Mesenchymal stem cell (in vitro differentiated cells and primary cell): ENCODE measurements at regions not wholly inside any gene's neighbourhood (a gene's known extent, or its start where the extent isn't known, plus 50 kb on each side); places are given as distances from the start of the nearest gene placed in this dataset.

Experiments
- DNase-seq: peaks from one replicate; pipeline ENCODE4 v3.0.0-alpha.2; 2013
- H2AFZ ChIP-seq: one replicate; pipeline ENCODE4 v1.6.1; 2013; ENCODE audit warnings: low read depth, mild to moderate bottlenecking, control low read depth, inconsistent platforms, low read length, moderate library complexity
- H2AK5ac ChIP-seq: 2 replicates; pipeline ENCODE4 v1.6.1; 2013; ENCODE audit warnings: low read length, moderate library complexity, mild to moderate bottlenecking, inconsistent platforms; ENCODE audit not compliant: severe bottlenecking
- H2BK120ac ChIP-seq: one replicate; pipeline ENCODE4 v1.6.1; 2013; ENCODE audit warnings: low read depth, mild to moderate bottlenecking, inconsistent platforms, low read length, moderate library complexity
- H2BK12ac ChIP-seq, 2 experiments: one replicate each; pipeline ENCODE4 v1.6.1; 2013; ENCODE audit warnings: inconsistent platforms in 2 of 2, low read length in 2 of 2, mild to moderate bottlenecking in 2 of 2, moderate library complexity in 2 of 2, control low read depth in 1 of 2
- H2BK15ac ChIP-seq: one replicate; pipeline ENCODE4 v1.6.1; 2013; ENCODE audit warnings: mild to moderate bottlenecking, low read depth, inconsistent platforms; ENCODE audit not compliant: poor library complexity, severe bottlenecking
- H2BK5ac ChIP-seq: 2 replicates; pipeline ENCODE4 v1.6.1; 2013; ENCODE audit warnings: low read depth, mild to moderate bottlenecking, low read length, control low read depth, inconsistent platforms; ENCODE audit not compliant: poor library complexity, severe bottlenecking
- H3K14ac ChIP-seq, 2 experiments: one replicate each; pipeline ENCODE4 v1.6.1; 2013; ENCODE audit warnings: inconsistent platforms in 2 of 2, low read length in 2 of 2, control low read depth in 1 of 2, mild to moderate bottlenecking in 1 of 2, moderate library complexity in 1 of 2
- H3K18ac ChIP-seq, 2 experiments: one replicate each; pipeline ENCODE4 v1.6.1; 2013; ENCODE audit warnings: inconsistent platforms in 2 of 2, low read length in 2 of 2, control low read depth in 1 of 2, low read depth in 1 of 2, mild to moderate bottlenecking in 1 of 2
- H3K23ac ChIP-seq, 2 experiments: one replicate each; pipeline ENCODE4 v1.6.1; 2013; ENCODE audit warnings: inconsistent platforms in 2 of 2, low read length in 2 of 2, mild to moderate bottlenecking in 2 of 2, moderate library complexity in 2 of 2, control low read depth in 1 of 2
- H3K27ac ChIP-seq: 2 replicates; pipeline ENCODE4 v1.5.1; 2013; ENCODE audit warnings: mild to moderate bottlenecking, moderate library complexity, low read length, control low read depth, inconsistent platforms; ENCODE audit not compliant: poor library complexity, severe bottlenecking
- H3K27me3 ChIP-seq, 2 experiments: 2 replicates each; pipeline versions ENCODE4 v1.6.1 to v1.7.0; 2013; ENCODE audit warnings: low read length in 2 of 2, mild to moderate bottlenecking in 2 of 2, moderate library complexity in 2 of 2, control low read depth in 1 of 2, inconsistent platforms in 1 of 2; ENCODE audit not compliant: control insufficient read depth in 1 of 2, insufficient read depth in 1 of 2
- H3K36me3 ChIP-seq, 2 experiments: 2 replicates each; pipeline versions ENCODE4 v1.6.1 to v1.7.0; 2013; ENCODE audit warnings: low read length in 2 of 2, control low read depth in 1 of 2, inconsistent platforms in 1 of 2, low read depth in 1 of 2, mild to moderate bottlenecking in 1 of 2; ENCODE audit not compliant: insufficient read depth in 2 of 2, control insufficient read depth in 1 of 2
- H3K4ac ChIP-seq, 2 experiments: one replicate each; pipeline ENCODE4 v1.6.1; 2013; ENCODE audit warnings: inconsistent platforms in 2 of 2, low read length in 2 of 2, mild to moderate bottlenecking in 2 of 2, moderate library complexity in 2 of 2, control low read depth in 1 of 2, low read depth in 1 of 2
- H3K4me1 ChIP-seq: 2 replicates; pipeline ENCODE4 v1.6.1; 2013; ENCODE audit warnings: low read depth, low read length, control low read depth; ENCODE audit not compliant: control insufficient read depth, insufficient read depth
- H3K4me2 ChIP-seq: 2 replicates; pipeline ENCODE4 v1.6.1; 2013; ENCODE audit warnings: low read length, mild to moderate bottlenecking, inconsistent platforms; ENCODE audit not compliant: poor library complexity, severe bottlenecking
- H3K4me3 ChIP-seq, 2 experiments: 2 replicates each; pipeline versions ENCODE4 v1.5.1 to v1.7.0; 2013; ENCODE audit warnings: low read length in 2 of 2, mild to moderate bottlenecking in 2 of 2, control low read depth in 1 of 2, low read depth in 1 of 2; ENCODE audit not compliant: insufficient read depth in 1 of 2
- H3K79me1 ChIP-seq: replicated peaks from 2 replicates; pipeline ENCODE4 v1.6.1; 2013; ENCODE audit warnings: mild to moderate bottlenecking, control low read depth, low read length, inconsistent platforms; ENCODE audit not compliant: poor library complexity, severe bottlenecking
- H3K9ac ChIP-seq: 2 replicates; pipeline ENCODE4 v1.7.0; 2013; ENCODE audit warnings: mild to moderate bottlenecking, low read length, moderate library complexity
- H3K9me3 ChIP-seq: 2 replicates; pipeline ENCODE4 v1.7.0; 2013; ENCODE audit warnings: mild to moderate bottlenecking, low read length; ENCODE audit not compliant: control insufficient read depth
- H4K8ac ChIP-seq: one replicate; pipeline ENCODE4 v1.6.1; 2013; ENCODE audit warnings: inconsistent platforms, mild to moderate bottlenecking, low read length, moderate library complexity
- H4K91ac ChIP-seq: one replicate; pipeline ENCODE4 v1.6.1; 2013; ENCODE audit warnings: mild to moderate bottlenecking, low read length, inconsistent platforms
- WGBS: methylation state at CpG from one replicate; pipeline ENCODE4 v1.1.7; 2013; ENCODE audit warnings: mixed read lengths; 5-methylcytosine and 5-hydroxymethylcytosine counted together

- H3K4me3 ChIP-seq: no peak overlapping the region
- no peak overlapping the region for H3K23ac ChIP-seq
- no peaks in the 10 kb centered on the region for H3K79me1 ChIP-seq
- H4K91ac ChIP-seq: no peak overlapping the region
- no peak overlapping the region for H2BK120ac ChIP-seq
- H3K4me2 ChIP-seq: no peak overlapping the region
- no peak overlapping the region for H3K27ac ChIP-seq
- no peak overlapping the region for H3K18ac ChIP-seq
- H3K4ac ChIP-seq: no peak overlapping the region
- WGBS: no CpG with 5 or more reads among the region's 1 CpG
- H2BK15ac ChIP-seq: no peak overlapping the region
- no peak overlapping the region for H3K14ac ChIP-seq
- H3K9me3 ChIP-seq: no peaks in the 10 kb centered on the region
- no peak overlapping the region for H2AK5ac ChIP-seq
- no peak overlapping the region for H2BK12ac ChIP-seq
- H3K4me1 ChIP-seq: no peaks in the 10 kb centered on the region
- no peaks in the 10 kb centered on the region for H3K36me3 ChIP-seq
- H3K27me3 ChIP-seq: no peaks in the 10 kb centered on the region
- H3K9ac ChIP-seq: no peak overlapping the region
- no peak overlapping the region for H2AFZ ChIP-seq
- DNase-seq: no peak
- H2BK5ac ChIP-seq: no peak overlapping the region
- H4K8ac ChIP-seq: no peak overlapping the region
These were observed 471.1 kb downstream of the VGLL3 start for GRCh38 chr3:86519819-86520218.

DNA sequence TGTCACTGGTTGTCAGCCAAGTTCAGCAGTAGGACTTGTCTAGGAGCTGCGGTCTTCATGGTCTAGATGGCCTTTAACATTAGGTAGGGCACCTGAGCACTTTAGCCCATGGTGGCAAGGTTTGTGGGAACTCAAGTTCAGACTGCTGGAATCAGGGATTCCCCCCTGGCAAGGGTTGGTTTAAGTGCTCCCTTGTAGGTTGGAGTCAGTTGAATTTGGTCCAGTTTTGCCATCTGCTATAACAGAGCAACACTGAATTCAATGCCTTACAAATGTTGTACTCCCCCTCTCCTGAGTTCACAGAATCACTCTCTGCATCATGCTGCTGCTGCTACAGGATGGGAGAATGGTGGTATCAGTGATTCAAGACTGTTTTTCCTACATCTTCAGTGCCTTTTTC is 509.3 kb downstream of the VGLL3 start:
- H3K14ac ChIP-seq: no peak overlapping the region
- H2BK12ac ChIP-seq: no peak overlapping the region
- no peak overlapping the region for H3K23ac ChIP-seq
- no peak overlapping the region for H3K4me2 ChIP-seq
- no peak for DNase-seq
- no peaks in the 10 kb centered on the region for H3K36me3 ChIP-seq
- no peaks in the 10 kb centered on the region for H3K79me1 ChIP-seq
- WGBS: 43% methylated on average over 1 of the region's 1 CpG
- no peak overlapping the region for H3K4ac ChIP-seq
- H2AK5ac ChIP-seq: no peak overlapping the region
- H2BK15ac ChIP-seq: no peak overlapping the region
- H4K8ac ChIP-seq: no peak overlapping the region
- H3K4me3 ChIP-seq: no peak overlapping the region
- peaks cover 8% of the 10 kb centered on the region for H3K9me3 ChIP-seq
- H2BK120ac ChIP-seq: no peak overlapping the region
- H3K4me1 ChIP-seq: no peaks in the 10 kb centered on the region
- no peak overlapping the region for H2BK5ac ChIP-seq
- H2AFZ ChIP-seq: no peak overlapping the region
- H4K91ac ChIP-seq: no peak overlapping the region
- H3K18ac ChIP-seq: no peak overlapping the region
- no peak overlapping the region for H3K27ac ChIP-seq
- no peak overlapping the region for H3K9ac ChIP-seq
- no peaks in the 10 kb centered on the region for H3K27me3 ChIP-seq

GRCh38 chr3:86481031-86481430 is 509.9 kb downstream of the VGLL3 start:
- Histone ChIP-seq H3K4me3 (no peak overlapping the region), H3K18ac (no peak overlapping the region), H2BK15ac (no peak overlapping the region), H3K4me2 (no peak overlapping the region), H3K23ac (no peak overlapping the region), H3K4ac (no peak overlapping the region), H3K14ac (no peak overlapping the region), H2BK12ac (no peak overlapping the region), H3K4me1 (no peaks in the 10 kb centered on the region), H3K27me3 (no peaks in the 10 kb centered on the region), H2BK5ac (no peak overlapping the region), H3K79me1 (no peaks in the 10 kb centered on the region), H4K91ac (no peak overlapping the region), H2AK5ac (no peak overlapping the region), H3K36me3 (no peaks in the 10 kb centered on the region), H3K9me3 (peaks cover 8% of the 10 kb centered on the region), H2BK120ac (no peak overlapping the region), H4K8ac (no peak overlapping the region), H2AFZ (no peak overlapping the region), H3K9ac (no peak overlapping the region), H3K27ac (no peak overlapping the region)
- DNase-seq: no peak

GRCh38 chr3:86464180-86464579 is 526.8 kb downstream of the VGLL3 start:
- H3K9me3 ChIP-seq: no peaks in the 10 kb centered on the region
- no peak overlapping the region for H3K4me2 ChIP-seq
- no peak overlapping the region for H2AFZ ChIP-seq
- no peak overlapping the region for H4K8ac ChIP-seq
- no peak overlapping the region for H2BK120ac ChIP-seq
- no peak overlapping the region for H3K27ac ChIP-seq
- H2BK12ac ChIP-seq: no peak overlapping the region
- H3K36me3 ChIP-seq: no peaks in the 10 kb centered on the region
- no peak overlapping the region for H3K9ac ChIP-seq
- no peak overlapping the region for H3K18ac ChIP-seq
- H3K4me1 ChIP-seq: no peaks in the 10 kb centered on the region
- no peak overlapping the region for H2AK5ac ChIP-seq
- H3K27me3 ChIP-seq: no peaks in the 10 kb centered on the region
- H2BK5ac ChIP-seq: no peak overlapping the region
- no peak overlapping the region for H2BK15ac ChIP-seq
- H3K4me3 ChIP-seq: no peak overlapping the region
- DNase-seq: no peak
- no peak overlapping the region for H3K14ac ChIP-seq
- H3K4ac ChIP-seq: no peak overlapping the region
- H3K23ac ChIP-seq: no peak overlapping the region
- no peak overlapping the region for H4K91ac ChIP-seq
- no peaks in the 10 kb centered on the region for H3K79me1 ChIP-seq
